Muscle of leg (tissue), 3 donors: ENCODE measurements at regions not wholly inside any gene's neighbourhood (a gene's known extent, or its start where the extent isn't known, plus 50 kb on each side); places are given as distances from the start of the nearest gene placed in this dataset.
"Not testable (repeated sequence)": the region's sequence is repeated elsewhere in the genome, so short reads cannot be mapped to it uniquely, and the experiment has no call there.

Experiments used
- DNase-seq: peaks from one replicate; pipeline ENCODE4 v3.0.0; 2013
- H3K27ac ChIP-seq: one replicate; pipeline ENCODE4 v1.5.1; 2013; ENCODE audit warnings: mild to moderate bottlenecking, low read length, control low read depth
- H3K27me3 ChIP-seq: one replicate; pipeline ENCODE4 v1.6.1; 2013; ENCODE audit warnings: low read length; ENCODE audit not compliant: control insufficient read depth, insufficient read depth
- H3K36me3 ChIP-seq: one replicate; pipeline ENCODE4 v1.6.1; 2013; ENCODE audit warnings: low read length; ENCODE audit not compliant: control insufficient read depth, insufficient read depth
- H3K4me1 ChIP-seq: one replicate; pipeline ENCODE4 v1.6.1; 2013; ENCODE audit warnings: low read length; ENCODE audit not compliant: control insufficient read depth, insufficient read depth
- H3K4me3 ChIP-seq: one replicate; pipeline ENCODE4 v1.5.1; 2013; ENCODE audit warnings: low read length, control low read depth
- H3K9me3 ChIP-seq: replicated peaks from 2 replicates; pipeline ENCODE4 v1.6.1; 2013; ENCODE audit warnings: low read depth, low read length; ENCODE audit not compliant: control insufficient read depth
- WGBS: methylation state at CpG from one replicate; pipeline ENCODE4 v1.1.5; 2013; ENCODE audit warnings: missing lambda C conversion rate; ENCODE audit not compliant: insufficient coverage; 5-methylcytosine and 5-hydroxymethylcytosine counted together

- Histone ChIP-seq H3K27ac (no peak overlapping the region), H3K4me1 (no peaks in the 10 kb centered on the region), H3K9me3 (no peaks in the 10 kb centered on the region), H3K36me3 (no peaks in the 10 kb centered on the region), H3K27me3 (peaks cover 8% of the 10 kb centered on the region), H3K4me3 (no peak overlapping the region)
- no peak for DNase-seq
These were observed 136.0 kb downstream of the LMLN start for GRCh38 chr3:198096015-198096414.

GRCh38 chr3:198097048-198097447 is 137.0 kb downstream of the LMLN start:
- no peak for DNase-seq
- 88% methylated on average over 1 of the region's 7 CpGs for WGBS
- Histone ChIP-seq H3K4me1 (no peaks in the 10 kb centered on the region), H3K4me3 (no peak overlapping the region), H3K27me3 (peaks cover 8% of the 10 kb centered on the region), H3K36me3 (no peaks in the 10 kb centered on the region), H3K27ac (no peak overlapping the region), H3K9me3 (no peaks in the 10 kb centered on the region)

DNA sequence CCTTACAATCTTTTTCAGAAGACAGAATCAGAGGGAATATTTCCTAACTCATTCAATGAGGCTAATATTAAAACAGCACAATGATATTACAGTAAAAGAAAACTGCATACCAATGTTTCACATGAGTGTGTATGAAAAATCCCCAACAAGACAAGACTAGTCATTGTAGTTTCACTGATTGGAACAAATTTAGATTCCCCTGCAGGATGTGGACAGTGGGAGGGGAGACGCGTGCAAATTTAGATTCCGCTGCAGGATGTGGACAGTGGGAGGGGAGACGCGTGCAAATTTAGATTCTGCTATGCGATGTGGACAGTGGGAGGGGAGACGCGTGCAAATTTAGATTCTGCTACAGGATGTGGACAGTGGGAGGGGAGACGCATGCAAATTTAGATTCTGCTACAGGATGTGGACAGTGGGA is 138.7 kb downstream of the LMLN start:
- DNase-seq, H3K9me3 ChIP-seq, H3K27me3 ChIP-seq, H3K4me3 ChIP-seq, H3K27ac ChIP-seq, H3K4me1 ChIP-seq, H3K36me3 ChIP-seq: not testable (repeated sequence)
- 60% methylated on average over 1 of the region's 9 CpGs for WGBS

- not testable (repeated sequence) for DNase-seq, H3K9me3 ChIP-seq, H3K4me1 ChIP-seq, H3K4me3 ChIP-seq, H3K27ac ChIP-seq, H3K27me3 ChIP-seq, H3K36me3 ChIP-seq
- WGBS, result no CpG with 5 or more reads among the region's 10 CpGs
These were observed 143.1 kb downstream of the LMLN start for GRCh38 chr3:198103070-198103469.

- Histone ChIP-seq H3K27ac (no peak overlapping the region), H3K9me3 (no peaks in the 10 kb centered on the region), H3K36me3 (no peaks in the 10 kb centered on the region), H3K4me3 (no peak overlapping the region), H3K27me3 (peaks cover 12% of the 10 kb centered on the region), H3K4me1 (no peaks in the 10 kb centered on the region)
- no peak for DNase-seq
- WGBS, result 93% methylated on average over 4 of the region's 4 CpGs
These were observed 146.2 kb downstream of the LMLN start for GRCh38 chr3:198106265-198106664.

- no peaks in the 10 kb centered on the region for H3K36me3 ChIP-seq
- WGBS, result 13% methylated on average over 2 of the region's 6 CpGs
- H3K27me3 ChIP-seq, result peaks cover 26% of the 10 kb centered on the region
- no peak for DNase-seq
- no peak overlapping the region for H3K27ac ChIP-seq
- no peaks in the 10 kb centered on the region for H3K4me1 ChIP-seq
- H3K4me3 ChIP-seq, result no peak overlapping the region
- no peaks in the 10 kb centered on the region for H3K9me3 ChIP-seq
These were observed 148.1 kb downstream of the LMLN start for GRCh38 chr3:198107840-198108734.

GRCh38 chr3:198109883-198110282 is 149.9 kb downstream of the LMLN start:
- H3K4me3 ChIP-seq, result no peak overlapping the region
- H3K27ac ChIP-seq, result no peak overlapping the region
- no peaks in the 10 kb centered on the region for H3K36me3 ChIP-seq
- DNase-seq, result no peak
- no peaks in the 10 kb centered on the region for H3K4me1 ChIP-seq
- no peaks in the 10 kb centered on the region for H3K9me3 ChIP-seq
- WGBS, result 83% methylated on average over 3 of the region's 5 CpGs
- H3K27me3 ChIP-seq, result peaks cover 40% of the 10 kb centered on the region

DNA sequence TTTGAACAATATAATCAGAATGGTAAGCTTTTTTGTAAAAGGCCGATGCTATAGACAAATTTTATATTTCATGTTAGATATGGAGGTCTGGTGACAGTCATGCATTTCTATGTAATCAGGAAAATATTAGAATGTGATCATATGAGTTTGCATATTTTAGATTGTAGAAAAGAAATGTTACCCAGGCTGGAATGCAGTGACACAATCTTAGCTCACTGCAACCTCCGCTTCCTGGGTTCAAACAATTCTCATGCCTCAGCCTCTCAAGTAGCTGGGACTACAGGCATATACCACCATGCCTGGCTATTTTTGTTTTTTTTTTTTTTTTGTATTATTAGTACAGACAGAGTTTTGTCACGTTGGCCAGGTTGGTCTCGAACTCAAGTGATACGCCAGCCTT is 152.0 kb downstream of the LMLN start:
- Histone ChIP-seq H3K27me3 (peaks cover 45% of the 10 kb centered on the region), H3K27ac (no peak overlapping the region), H3K36me3 (no peaks in the 10 kb centered on the region), H3K4me1 (no peaks in the 10 kb centered on the region), H3K4me3 (no peak overlapping the region), H3K9me3 (no peaks in the 10 kb centered on the region)
- WGBS, result 100% methylated on average over 1 of the region's 5 CpGs
- DNase-seq, result no peak

DNA sequence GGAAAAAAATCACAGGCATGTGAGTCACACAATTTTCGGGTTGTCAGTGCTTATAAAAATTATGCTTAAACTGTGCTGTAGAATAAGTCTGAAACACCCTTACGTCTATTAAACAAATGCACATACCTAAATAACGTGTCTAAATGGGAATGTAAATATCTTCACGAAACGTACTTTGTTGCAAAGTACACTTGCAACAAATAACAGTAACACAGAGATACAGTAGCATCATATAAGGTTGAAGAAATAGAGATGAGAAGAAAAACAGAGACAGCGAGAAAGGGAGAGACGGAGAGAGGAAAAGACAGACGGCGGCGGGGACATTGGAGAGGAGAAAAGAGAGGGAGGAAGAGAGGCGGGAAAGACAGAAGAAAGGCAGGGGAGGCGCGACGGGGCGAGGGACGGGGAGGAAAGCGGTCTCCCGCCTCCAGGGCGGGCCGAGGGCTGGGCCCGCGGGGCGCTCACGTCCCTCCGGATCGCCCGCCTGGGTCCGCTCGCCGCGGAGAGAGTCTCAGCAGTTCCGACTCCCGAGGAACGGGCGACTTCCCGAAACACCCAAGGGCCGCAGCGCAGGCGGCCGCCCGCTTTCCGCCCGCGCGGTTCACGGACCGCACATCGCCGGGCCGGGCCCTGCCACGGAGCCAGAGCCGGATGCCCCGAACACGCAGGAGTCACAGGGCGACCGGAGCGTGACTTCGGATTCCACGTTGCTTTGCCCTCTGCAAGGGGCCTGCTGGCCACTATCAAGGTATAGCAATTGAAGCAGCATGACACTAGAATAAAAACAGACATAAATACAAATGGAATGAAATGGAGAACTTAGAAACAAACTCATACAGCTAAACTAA is 153.4 kb downstream of the LMLN start:
- Histone ChIP-seq H3K9me3 (no peaks in the 10 kb centered on the region), H3K36me3 (no peaks in the 10 kb centered on the region), H3K4me1 (no peaks in the 10 kb centered on the region), H3K27ac (no peak overlapping the region), H3K4me3 (no peak overlapping the region), H3K27me3 (peaks cover 45% of the 10 kb centered on the region)
- 4% methylated on average over 51 of the region's 59 CpGs for WGBS
- no peak for DNase-seq

DNA sequence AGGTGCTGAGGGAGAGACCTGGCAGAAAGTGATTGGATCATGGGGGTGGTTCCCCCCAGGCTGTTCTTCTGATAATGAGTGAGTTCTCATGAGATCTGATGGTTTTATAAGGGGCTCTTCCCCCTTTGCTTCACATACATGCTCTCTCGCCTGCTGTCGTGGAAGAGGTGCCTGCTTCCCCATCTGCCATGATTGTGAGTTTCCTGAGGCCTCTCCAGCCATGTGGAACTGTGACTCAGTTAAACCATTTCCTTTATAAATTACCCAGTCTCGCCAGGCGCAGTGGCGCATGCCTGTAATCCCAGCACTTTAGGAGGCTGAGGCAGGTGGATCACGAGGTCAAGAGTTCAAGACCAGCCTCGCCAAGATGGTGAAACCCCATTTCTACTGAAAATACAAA is 154.5 kb downstream of the LMLN start:
- H3K27ac ChIP-seq, H3K4me1 ChIP-seq, DNase-seq, H3K36me3 ChIP-seq, H3K9me3 ChIP-seq, H3K4me3 ChIP-seq: not testable (repeated sequence)
- peaks cover 45% of the 10 kb centered on the region for H3K27me3 ChIP-seq
- WGBS, result 83% methylated on average over 1 of the region's 7 CpGs
